ENCODE measurements at regions not wholly inside any gene's neighbourhood (a gene's known extent, or its start where the extent isn't known, plus 50 kb on each side); places are given as distances from the start of the nearest gene placed in this dataset.
"Not testable (repeated sequence)": the region's sequence is repeated elsewhere in the genome, so short reads cannot be mapped to it uniquely, and the experiment has no call there.

GRCh38 chr4:154024097-154024694 is 235.3 kb upstream of the SFRP2 start:
- no peak overlapping the region for H3K4me3 Mint-ChIP-seq
- intact Hi-C loops (cut with micrococcal nuclease), result no loop called here
- Histone ChIP-seq H3K27ac (ENCODE audit: low read length in 2 of 2) (no peak overlapping the region), H3K9me3 (ENCODE audit: control extremely low read depth in 1 of 3, control insufficient read depth in 2 of 3, insufficient read depth in 1 of 3, low read length in 2 of 3) (peaks cover 0 to 3% (median 0%) of the 10 kb centered on the region in 3 donors), H3K4me3 (ENCODE audit: control extremely low read depth in 1 of 5, extremely low read depth in 1 of 5, insufficient read depth in 1 of 5, low read depth in 2 of 5, low read length in 4 of 5) (no peak overlapping the region), H3K79me2 (ENCODE audit: control insufficient read depth, insufficient read depth, low read length) (no peaks in the 10 kb centered on the region), H2AFZ (ENCODE audit: insufficient read depth, low read depth, low read length, poor library complexity, severe bottlenecking) (no peak overlapping the region), H3K27me3 (replicated peaks in 1 of 4; ENCODE audit: control extremely low read depth in 1 of 4, control insufficient read depth in 3 of 4, insufficient read depth in 4 of 4, low read length in 3 of 4) (peaks cover 0 to 4% (median 0%) of the 10 kb centered on the region in 4 experiments), H3K36me3 (replicated peaks in 1 of 2; ENCODE audit: control extremely low read depth in 1 of 2, control insufficient read depth in 1 of 2, extremely low read depth in 1 of 2, insufficient read depth in 2 of 2, low read length in 1 of 2) (no peaks in the 10 kb centered on the region), H3K4me2 (replicated peaks; ENCODE audit: low read depth, low read length, poor library complexity, severe bottlenecking) (no peak overlapping the region), H4K20me1 (ENCODE audit: control insufficient read depth, insufficient read depth, low read length, poor library complexity, severe bottlenecking) (no peaks in the 10 kb centered on the region), H3K4me1 (ENCODE audit: control insufficient read depth in 2 of 2, insufficient read depth in 2 of 2, low read length in 2 of 2) (no peaks in the 10 kb centered on the region), H3K9ac (ENCODE audit: low read length) (no peak overlapping the region)
- H3K9me3 Mint-ChIP-seq (ENCODE audit: insufficient read depth), result no peaks in the 10 kb centered on the region
- CTCF ChIA-PET, result no interaction called here
- no peak for DNase-seq
- ATAC-seq (ENCODE audit: low read depth), result no peak
- 92% methylated on average over 2 of the region's 11 CpGs for WGBS (ENCODE audit: insufficient coverage)
- H3K4me1 Mint-ChIP-seq, result no peaks in the 10 kb centered on the region
- H3K27me3 Mint-ChIP-seq, result peaks cover 7% of the 10 kb centered on the region
- H3K27ac Mint-ChIP-seq, result no peak overlapping the region
- TF ChIP-seq CTCF (IDR thresholded peaks at IDR 0.05) (no peak), EZH2 (IDR thresholded peaks at IDR 0.05; ENCODE audit: borderline replicate concordance, insufficient read depth, low read depth, low read length, poor library complexity, severe bottlenecking) (no peak)
- POLR2A ChIA-PET, result no interaction called here

- not testable (repeated sequence) for H3K4me1 Mint-ChIP-seq
These were observed 234.8 kb upstream of the SFRP2 start for GRCh38 chr4:154023671-154024070.

More at GRCh38 chr4:154023671-154024070, 234.8 kb upstream of the SFRP2 start:
- H3K4me1 ChIP-seq (ENCODE audit: control insufficient read depth in 2 of 2, insufficient read depth in 2 of 2, low read length in 2 of 2); H3K9ac ChIP-seq (ENCODE audit: low read length); H3K27ac Mint-ChIP-seq; H3K4me2 ChIP-seq (replicated peaks; ENCODE audit: low read depth, low read length, poor library complexity, severe bottlenecking); H3K36me3 ChIP-seq (replicated peaks in 1 of 2; ENCODE audit: control extremely low read depth in 1 of 2, control insufficient read depth in 1 of 2, extremely low read depth in 1 of 2, insufficient read depth in 2 of 2, low read length in 1 of 2); H2AFZ ChIP-seq (ENCODE audit: insufficient read depth, low read depth, low read length, poor library complexity, severe bottlenecking); H3K9me3 Mint-ChIP-seq (ENCODE audit: insufficient read depth); intact Hi-C loops (cut with micrococcal nuclease); ATAC-seq (ENCODE audit: low read depth); H3K4me3 Mint-ChIP-seq; H3K27ac ChIP-seq (ENCODE audit: low read length in 2 of 2); DNase-seq; H3K27me3 ChIP-seq (replicated peaks in 1 of 4; ENCODE audit: control extremely low read depth in 1 of 4, control insufficient read depth in 3 of 4, insufficient read depth in 4 of 4, low read length in 3 of 4); POLR2A ChIA-PET; H3K9me3 ChIP-seq (ENCODE audit: control extremely low read depth in 1 of 3, control insufficient read depth in 2 of 3, insufficient read depth in 1 of 3, low read length in 2 of 3); H4K20me1 ChIP-seq (ENCODE audit: control insufficient read depth, insufficient read depth, low read length, poor library complexity, severe bottlenecking); H3K4me3 ChIP-seq (ENCODE audit: control extremely low read depth in 1 of 5, extremely low read depth in 1 of 5, insufficient read depth in 1 of 5, low read depth in 2 of 5, low read length in 4 of 5); H3K27me3 Mint-ChIP-seq; H3K79me2 ChIP-seq (ENCODE audit: control insufficient read depth, insufficient read depth, low read length): not testable (repeated sequence)
- CTCF ChIA-PET, result interaction anchor here (1.0 kb wide), 1 partner anchor 238 kb away, joined by 3 read pairs; no protein-coding TSS in a partner anchor
- WGBS (ENCODE audit: insufficient coverage), result 92% methylated on average over 14 of the region's 15 CpGs
